Activated CD8-positive, alpha-beta memory T cell treated with anti-CD3 and anti-CD28 coated beads for 1 hour (primary cell): ENCODE measurements at regions not wholly inside any gene's neighbourhood (a gene's known extent, or its start where the extent isn't known, plus 50 kb on each side); places are given as distances from the start of the nearest gene placed in this dataset.

ENCODE experiments used
- DNase-seq, 2 donors: peaks; one replicate each; pipeline ENCODE4 v3.0.0-alpha.2; 2020; ENCODE audit warnings: low read depth in 1 of 2; ENCODE audit errors: extremely low read depth in 1 of 2

- peak in 1 of 2 donors; percentile 12 for DNase-seq
Measured at GRCh38 chr20:21808863-21809664, 103.6 kb downstream of the PAX1 start.

GRCh38 chr20:21808139-21808538 lies 102.7 kb downstream of the PAX1 start:
- DNase-seq: no peak

- no peak for DNase-seq
Measured at GRCh38 chr20:21804802-21805201, 99.3 kb downstream of the PAX1 start.

GRCh38 chr20:21801193-21801592 lies 95.7 kb downstream of the PAX1 start:
- no peak for DNase-seq

- no peak for DNase-seq
Measured at GRCh38 chr20:21798384-21798783, 92.9 kb downstream of the PAX1 start.

- DNase-seq: no peak
Measured at GRCh38 chr20:21796059-21796458, 90.6 kb downstream of the PAX1 start.

GRCh38 chr20:21788082-21788481 lies 82.6 kb downstream of the PAX1 start:
- DNase-seq: no peak

GRCh38 chr20:21781446-21782075 lies 76.1 kb downstream of the PAX1 start:
- DNase-seq: no peak

GRCh38 chr20:21780528-21780927 lies 75.1 kb downstream of the PAX1 start:
- no peak for DNase-seq
